ENCODE measurements at regions not wholly inside any gene's neighbourhood (a gene's known extent, or its start where the extent isn't known, plus 50 kb on each side); places are given as distances from the start of the nearest gene placed in this dataset.

GRCh38 chr14:44168566-44168965 lies 338.5 kb downstream of the FSCB start:
- peaks cover 3% of the 10 kb centered on the region for H3K9me3 Mint-ChIP-seq
- H3K4me1 Mint-ChIP-seq, result no peaks in the 10 kb centered on the region
- no peak overlapping the region for H3K4me3 Mint-ChIP-seq
- no peaks in the 10 kb centered on the region for H3K27me3 Mint-ChIP-seq
- no peaks in the 10 kb centered on the region for H3K36me3 Mint-ChIP-seq (ENCODE audit: low read depth)
- ATAC-seq (no peak), DNase-seq (no peak)
- no peak overlapping the region for H3K27ac Mint-ChIP-seq

- no peak overlapping the region for H3K27ac Mint-ChIP-seq
- no peak overlapping the region for H3K4me3 Mint-ChIP-seq
- ATAC-seq, result no peak
- H3K36me3 Mint-ChIP-seq (ENCODE audit: low read depth), result no peaks in the 10 kb centered on the region
- no peaks in the 10 kb centered on the region for H3K27me3 Mint-ChIP-seq
- no peaks in the 10 kb centered on the region for H3K4me1 Mint-ChIP-seq
- no peak for DNase-seq
- H3K9me3 Mint-ChIP-seq, result peaks cover 16% of the 10 kb centered on the region
Observed at GRCh38 chr14:44166611-44167010, 340.5 kb downstream of the FSCB start.

GRCh38 chr14:44165936-44166335 lies 341.1 kb downstream of the FSCB start:
- Mint-ChIP-seq H3K4me1 (no peaks in the 10 kb centered on the region), H3K4me3 (no peak overlapping the region)
- ATAC-seq, result no peak

GRCh38 chr14:44165286-44165685 lies 341.8 kb downstream of the FSCB start:
- H3K4me1 Mint-ChIP-seq, result no peaks in the 10 kb centered on the region
- H3K27me3 Mint-ChIP-seq, result no peaks in the 10 kb centered on the region
- H3K36me3 Mint-ChIP-seq (ENCODE audit: low read depth), result no peaks in the 10 kb centered on the region
- no peak for ATAC-seq
- H3K4me3 Mint-ChIP-seq, result no peak overlapping the region
- H3K27ac Mint-ChIP-seq, result no peak overlapping the region
- no peak for DNase-seq
- H3K9me3 Mint-ChIP-seq, result peaks cover 19% of the 10 kb centered on the region

More at GRCh38 chr14:44165936-44166335, 341.1 kb downstream of the FSCB start:
- H3K36me3 Mint-ChIP-seq (ENCODE audit: low read depth), result no peaks in the 10 kb centered on the region
- H3K27ac Mint-ChIP-seq, result no peak overlapping the region
- peaks cover 19% of the 10 kb centered on the region for H3K9me3 Mint-ChIP-seq
- DNase-seq, result no peak
- H3K27me3 Mint-ChIP-seq, result no peaks in the 10 kb centered on the region

- DNase-seq (no peak), ATAC-seq (no peak)
- no peaks in the 10 kb centered on the region for H3K4me1 Mint-ChIP-seq
- no peaks in the 10 kb centered on the region for H3K27me3 Mint-ChIP-seq
- H3K4me3 Mint-ChIP-seq, result no peak overlapping the region
- no peaks in the 10 kb centered on the region for H3K36me3 Mint-ChIP-seq (ENCODE audit: low read depth)
- peaks cover 19% of the 10 kb centered on the region for H3K9me3 Mint-ChIP-seq
- H3K27ac Mint-ChIP-seq, result no peak overlapping the region
Observed at GRCh38 chr14:44163946-44164345, 343.1 kb downstream of the FSCB start.

GRCh38 chr14:44162197-44162596 lies 344.9 kb downstream of the FSCB start:
- Mint-ChIP-seq H3K9me3 (peaks cover 26% of the 10 kb centered on the region), H3K4me1 (no peaks in the 10 kb centered on the region), H3K27ac (no peak overlapping the region), H3K27me3 (no peaks in the 10 kb centered on the region), H3K4me3 (no peak overlapping the region), H3K36me3 (ENCODE audit: low read depth) (no peaks in the 10 kb centered on the region)
- DNase-seq, result no peak
- no peak for ATAC-seq

GRCh38 chr14:44154874-44155273 lies 352.2 kb downstream of the FSCB start:
- H3K4me1 Mint-ChIP-seq, result no peaks in the 10 kb centered on the region
- H3K27me3 Mint-ChIP-seq, result no peaks in the 10 kb centered on the region
- DNase-seq (no peak), ATAC-seq (no peak)
- no peak overlapping the region for H3K27ac Mint-ChIP-seq
- peaks cover 15% of the 10 kb centered on the region for H3K9me3 Mint-ChIP-seq
- H3K4me3 Mint-ChIP-seq, result no peak overlapping the region
- no peaks in the 10 kb centered on the region for H3K36me3 Mint-ChIP-seq (ENCODE audit: low read depth)

DNA sequence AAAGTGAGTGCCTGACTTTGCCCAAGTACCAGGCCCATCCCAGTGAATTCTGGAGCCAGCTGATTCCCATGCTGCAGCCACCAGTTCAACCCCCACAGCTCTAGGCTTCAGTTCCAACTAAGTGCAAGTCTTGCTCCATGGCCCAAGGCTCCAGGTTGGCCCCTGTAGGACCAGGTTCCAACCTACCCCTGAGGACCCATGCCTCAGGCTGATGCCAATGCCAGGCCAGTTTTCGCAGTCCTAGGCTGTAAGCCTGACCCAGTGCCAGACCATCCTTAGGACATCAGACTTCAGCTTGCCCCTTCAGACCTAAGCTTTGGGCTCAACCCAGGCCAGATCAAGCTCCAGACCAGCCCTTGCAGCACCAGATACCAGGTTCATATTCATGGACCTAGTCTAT lies 352.6 kb downstream of the FSCB start:
- DNase-seq, result no peak

GRCh38 chr14:44151130-44151820 lies 355.8 kb downstream of the FSCB start:
- ATAC-seq (no peak), DNase-seq (no peak)
- Mint-ChIP-seq H3K9me3 (peaks cover 3% of the 10 kb centered on the region), H3K36me3 (ENCODE audit: low read depth) (no peaks in the 10 kb centered on the region), H3K4me3 (no peak overlapping the region), H3K4me1 (no peaks in the 10 kb centered on the region), H3K27ac (no peak overlapping the region), H3K27me3 (no peaks in the 10 kb centered on the region)

More for the DNA sequence above, 352.6 kb downstream of the FSCB start:
- H3K4me3 Mint-ChIP-seq, result no peak overlapping the region
- ATAC-seq, result no peak
- no peaks in the 10 kb centered on the region for H3K4me1 Mint-ChIP-seq
- no peaks in the 10 kb centered on the region for H3K36me3 Mint-ChIP-seq (ENCODE audit: low read depth)
- H3K27me3 Mint-ChIP-seq, result no peaks in the 10 kb centered on the region
- H3K9me3 Mint-ChIP-seq, result peaks cover 15% of the 10 kb centered on the region
- no peak overlapping the region for H3K27ac Mint-ChIP-seq

- Mint-ChIP-seq H3K4me1 (no peaks in the 10 kb centered on the region), H3K27ac (no peak overlapping the region), H3K27me3 (no peaks in the 10 kb centered on the region), H3K4me3 (no peak overlapping the region), H3K9me3 (peaks cover 7% of the 10 kb centered on the region), H3K36me3 (ENCODE audit: low read depth) (no peaks in the 10 kb centered on the region)
- no peak for ATAC-seq
- DNase-seq, result no peak
Observed at GRCh38 chr14:44149597-44149996, 357.5 kb downstream of the FSCB start.

DNA sequence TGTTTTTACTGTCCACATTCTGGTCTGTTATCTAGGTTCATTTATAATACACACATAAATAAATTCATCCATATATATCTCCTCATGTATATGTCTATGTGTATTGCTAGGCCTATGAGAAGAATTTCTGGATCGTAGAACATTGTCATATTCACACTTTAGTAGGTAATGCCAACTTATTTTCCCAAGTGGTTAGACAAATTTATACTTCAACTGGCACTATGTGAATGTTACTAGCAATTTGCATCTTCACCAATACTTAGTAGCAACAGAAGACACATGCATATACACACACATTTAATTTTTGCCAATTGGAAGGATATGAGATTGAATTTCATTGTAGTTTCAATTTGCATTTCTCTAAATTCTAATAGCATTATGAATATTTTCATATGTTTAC lies 365.1 kb downstream of the FSCB start:
- DNase-seq (no peak), ATAC-seq (no peak)
- H3K27me3 Mint-ChIP-seq, result no peaks in the 10 kb centered on the region
- no peak overlapping the region for H3K4me3 Mint-ChIP-seq
- no peak overlapping the region for H3K27ac Mint-ChIP-seq
- H3K9me3 Mint-ChIP-seq, result peaks cover 7% of the 10 kb centered on the region
- H3K36me3 Mint-ChIP-seq (ENCODE audit: low read depth), result no peaks in the 10 kb centered on the region
- no peaks in the 10 kb centered on the region for H3K4me1 Mint-ChIP-seq

DNA sequence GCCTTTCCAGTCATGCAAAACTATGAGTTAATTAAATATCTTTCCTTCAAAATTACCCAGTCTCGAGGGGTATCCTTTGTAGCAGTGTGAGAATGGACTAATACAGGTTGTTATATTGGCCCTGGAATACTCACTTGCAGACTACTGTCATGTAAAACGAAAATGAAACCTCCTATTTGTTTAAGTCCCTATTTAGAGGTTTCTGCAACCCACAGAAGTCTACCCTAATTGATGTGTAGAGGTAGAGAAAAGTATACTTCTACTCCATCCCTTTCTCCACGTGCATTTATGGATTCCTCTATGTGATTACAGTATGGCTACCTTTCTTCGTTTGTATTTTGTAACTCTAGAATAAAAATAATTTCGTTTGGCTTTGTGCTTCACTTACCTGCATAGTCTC lies 371.1 kb downstream of the FSCB start:
- no peaks in the 10 kb centered on the region for H3K4me1 Mint-ChIP-seq
- DNase-seq (no peak), ATAC-seq (no peak)
- no peak overlapping the region for H3K27ac Mint-ChIP-seq
- H3K36me3 Mint-ChIP-seq (ENCODE audit: low read depth), result no peaks in the 10 kb centered on the region
- no peak overlapping the region for H3K4me3 Mint-ChIP-seq
- no peaks in the 10 kb centered on the region for H3K27me3 Mint-ChIP-seq
- peaks cover 5% of the 10 kb centered on the region for H3K9me3 Mint-ChIP-seq

DNA sequence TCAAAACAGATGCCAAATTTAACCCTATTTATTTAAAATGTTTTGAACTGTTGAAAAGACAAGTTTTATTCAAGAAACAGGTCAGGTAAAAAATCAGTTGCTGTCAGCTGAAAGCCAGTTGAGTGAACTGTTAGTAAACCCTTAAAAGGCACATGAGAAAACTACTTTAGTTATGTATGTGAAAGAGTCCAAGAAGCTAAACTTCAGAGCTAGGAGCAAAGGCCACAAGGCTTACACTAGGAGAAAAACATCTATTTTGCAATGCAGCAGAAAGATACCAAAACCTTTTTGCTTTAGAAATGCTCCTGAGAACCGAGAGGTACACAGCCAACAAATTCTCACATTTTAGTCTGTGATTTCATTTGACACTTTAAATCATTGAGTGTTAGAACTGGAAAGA lies 375.2 kb downstream of the FSCB start:
- H3K9me3 Mint-ChIP-seq, result no peaks in the 10 kb centered on the region
- no peak overlapping the region for H3K4me3 Mint-ChIP-seq
- no peaks in the 10 kb centered on the region for H3K27me3 Mint-ChIP-seq
- no peaks in the 10 kb centered on the region for H3K36me3 Mint-ChIP-seq (ENCODE audit: low read depth)
- DNase-seq, result no peak
- no peak overlapping the region for H3K27ac Mint-ChIP-seq
- no peak for ATAC-seq
- H3K4me1 Mint-ChIP-seq, result no peaks in the 10 kb centered on the region

GRCh38 chr14:44113769-44114730 lies 393.0 kb downstream of the FSCB start:
- H3K36me3 Mint-ChIP-seq (ENCODE audit: low read depth), result no peaks in the 10 kb centered on the region
- no peaks in the 10 kb centered on the region for H3K27me3 Mint-ChIP-seq
- no peak overlapping the region for H3K27ac Mint-ChIP-seq
- no peak overlapping the region for H3K4me3 Mint-ChIP-seq
- H3K4me1 Mint-ChIP-seq, result no peaks in the 10 kb centered on the region
- ATAC-seq (no peak), DNase-seq (no peak)
- peaks cover 22% of the 10 kb centered on the region for H3K9me3 Mint-ChIP-seq

GRCh38 chr14:44112774-44113460 lies 394.2 kb downstream of the FSCB start:
- ATAC-seq (no peak), DNase-seq (no peak)
- Mint-ChIP-seq H3K27me3 (no peaks in the 10 kb centered on the region), H3K4me3 (no peak overlapping the region), H3K4me1 (no peaks in the 10 kb centered on the region), H3K27ac (no peak overlapping the region), H3K36me3 (ENCODE audit: low read depth) (no peaks in the 10 kb centered on the region), H3K9me3 (peaks cover 23% of the 10 kb centered on the region)
